ENCODE measurements at regions not wholly inside any gene's neighbourhood (a gene's known extent, or its start where the extent isn't known, plus 50 kb on each side); places are given as distances from the start of the nearest gene placed in this dataset.

- Histone ChIP-seq H3K36me3 (ENCODE audit: control insufficient read depth, insufficient read depth, low read length) (no peaks in the 10 kb centered on the region), H3K27ac (ENCODE audit: low read length) (no peak overlapping the region), H3K27me3 (ENCODE audit: control insufficient read depth, insufficient read depth, low read length) (peaks cover 4% of the 10 kb centered on the region), H3K9me3 (ENCODE audit: control insufficient read depth, low read depth, low read length) (no peaks in the 10 kb centered on the region), H3K4me1 (ENCODE audit: control insufficient read depth, insufficient read depth, low read length) (no peaks in the 10 kb centered on the region), H3K4me3 (ENCODE audit: low read length) (no peak overlapping the region)
- DNase-seq, result no peak
- WGBS (ENCODE audit: insufficient coverage, low lambda C conversion rate), result no CpG with 5 or more reads among the region's 5 CpGs
Observed at GRCh38 chr10:78859266-78859665, 209.5 kb upstream of the ZMIZ1 start.

- no peaks in the 10 kb centered on the region for H3K4me1 ChIP-seq (ENCODE audit: control insufficient read depth, insufficient read depth, low read length)
- no peak for DNase-seq
- no CpG with 5 or more reads among the region's 5 CpGs for WGBS (ENCODE audit: insufficient coverage, low lambda C conversion rate)
- no peak overlapping the region for H3K4me3 ChIP-seq (ENCODE audit: low read length)
- no peak overlapping the region for H3K27ac ChIP-seq (ENCODE audit: low read length)
- H3K9me3 ChIP-seq (ENCODE audit: control insufficient read depth, low read depth, low read length), result no peaks in the 10 kb centered on the region
- H3K27me3 ChIP-seq (ENCODE audit: control insufficient read depth, insufficient read depth, low read length), result peaks cover 4% of the 10 kb centered on the region
- H3K36me3 ChIP-seq (ENCODE audit: control insufficient read depth, insufficient read depth, low read length), result no peaks in the 10 kb centered on the region
Observed at GRCh38 chr10:78859769-78860168, 209.0 kb upstream of the ZMIZ1 start.

GRCh38 chr10:78860260-78860914 is 208.4 kb upstream of the ZMIZ1 start:
- H3K4me3 ChIP-seq (ENCODE audit: low read length), result no peak overlapping the region
- H3K4me1 ChIP-seq (ENCODE audit: control insufficient read depth, insufficient read depth, low read length), result no peaks in the 10 kb centered on the region
- no peak overlapping the region for H3K27ac ChIP-seq (ENCODE audit: low read length)
- peaks cover 4% of the 10 kb centered on the region for H3K27me3 ChIP-seq (ENCODE audit: control insufficient read depth, insufficient read depth, low read length)
- H3K36me3 ChIP-seq (ENCODE audit: control insufficient read depth, insufficient read depth, low read length), result no peaks in the 10 kb centered on the region
- WGBS (ENCODE audit: insufficient coverage, low lambda C conversion rate), result 100% methylated on average over 1 of the region's 7 CpGs
- DNase-seq, result no peak
- no peaks in the 10 kb centered on the region for H3K9me3 ChIP-seq (ENCODE audit: control insufficient read depth, low read depth, low read length)

DNA sequence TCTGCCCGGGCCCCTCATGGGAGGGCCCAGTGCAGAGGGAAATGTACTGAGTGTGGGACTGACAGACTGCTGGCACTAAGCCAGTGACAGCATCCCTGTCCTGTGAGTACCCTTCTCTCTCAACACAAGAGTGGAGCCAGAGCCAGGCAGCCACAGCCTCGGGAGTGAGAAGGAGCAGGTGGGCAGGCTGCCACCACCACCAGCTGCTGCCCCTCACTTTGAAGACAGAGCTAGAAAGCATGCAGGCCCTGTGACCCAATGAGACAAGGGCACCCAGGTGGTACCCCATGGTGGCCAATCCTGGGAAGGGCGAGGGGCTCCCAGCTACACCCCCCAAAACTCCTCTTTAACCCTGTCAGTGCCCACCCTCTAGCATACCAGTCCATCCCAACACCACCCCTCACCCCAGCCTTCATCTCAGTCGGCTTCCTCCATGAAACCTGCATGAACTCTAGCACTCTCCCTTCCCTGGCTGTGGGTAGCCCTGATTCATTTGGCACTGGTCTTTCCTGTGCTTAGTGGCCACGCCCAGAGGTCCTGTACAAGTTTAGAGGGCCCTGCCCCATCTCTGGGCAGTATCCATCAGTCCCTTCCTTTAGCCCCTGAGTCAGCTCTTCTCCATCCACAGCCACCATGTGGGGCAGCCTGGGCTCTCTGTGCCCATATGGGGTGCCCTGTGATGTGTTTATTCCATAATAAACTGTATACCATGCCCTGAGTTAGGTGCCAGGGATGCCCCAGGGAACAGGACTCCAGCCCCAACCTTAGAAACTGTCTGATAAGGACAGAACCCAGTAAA is 207.0 kb upstream of the ZMIZ1 start:
- WGBS (ENCODE audit: insufficient coverage, low lambda C conversion rate), result no CpG with 5 or more reads among the region's 5 CpGs

DNA sequence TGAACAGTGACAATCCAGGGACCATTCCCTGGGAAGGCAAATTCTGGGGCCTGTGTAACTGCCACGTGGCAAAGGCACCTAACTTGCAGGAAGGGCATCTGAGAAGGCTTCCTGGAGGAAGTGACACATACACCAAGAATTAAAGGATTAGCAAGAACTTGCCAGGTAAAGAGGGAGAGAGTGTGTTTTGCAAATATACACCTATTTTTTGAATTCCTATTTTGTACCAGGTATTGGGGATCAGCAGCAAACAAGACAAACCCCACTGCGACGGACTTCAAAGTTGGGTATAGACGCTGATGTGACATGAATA is 206.5 kb upstream of the ZMIZ1 start:
- H3K27me3 ChIP-seq (ENCODE audit: control insufficient read depth, insufficient read depth, low read length), result peaks cover 4% of the 10 kb centered on the region
- no peak for DNase-seq
- H3K9me3 ChIP-seq (ENCODE audit: control insufficient read depth, low read depth, low read length), result no peaks in the 10 kb centered on the region
- no peaks in the 10 kb centered on the region for H3K4me1 ChIP-seq (ENCODE audit: control insufficient read depth, insufficient read depth, low read length)
- no peak overlapping the region for H3K4me3 ChIP-seq (ENCODE audit: low read length)
- H3K36me3 ChIP-seq (ENCODE audit: control insufficient read depth, insufficient read depth, low read length), result no peaks in the 10 kb centered on the region
- WGBS (ENCODE audit: insufficient coverage, low lambda C conversion rate), result 100% methylated on average over 3 of the region's 4 CpGs
- H3K27ac ChIP-seq (ENCODE audit: low read length), result no peak overlapping the region

More for the DNA sequence above, 207.0 kb upstream of the ZMIZ1 start:
- H3K4me1 ChIP-seq (ENCODE audit: control insufficient read depth, insufficient read depth, low read length), result no peaks in the 10 kb centered on the region
- no peak for DNase-seq
- H3K27ac ChIP-seq (ENCODE audit: low read length), result no peak overlapping the region
- no peak overlapping the region for H3K4me3 ChIP-seq (ENCODE audit: low read length)
- no peaks in the 10 kb centered on the region for H3K36me3 ChIP-seq (ENCODE audit: control insufficient read depth, insufficient read depth, low read length)
- H3K27me3 ChIP-seq (ENCODE audit: control insufficient read depth, insufficient read depth, low read length), result peaks cover 4% of the 10 kb centered on the region
- H3K9me3 ChIP-seq (ENCODE audit: control insufficient read depth, low read depth, low read length), result no peaks in the 10 kb centered on the region

GRCh38 chr10:78863140-78863905 is 205.4 kb upstream of the ZMIZ1 start:
- Histone ChIP-seq H3K4me1 (ENCODE audit: control insufficient read depth, insufficient read depth, low read length) (no peaks in the 10 kb centered on the region), H3K27ac (ENCODE audit: low read length) (no peak overlapping the region), H3K4me3 (ENCODE audit: low read length) (no peak overlapping the region), H3K9me3 (ENCODE audit: control insufficient read depth, low read depth, low read length) (no peaks in the 10 kb centered on the region), H3K27me3 (ENCODE audit: control insufficient read depth, insufficient read depth, low read length) (peaks cover 4% of the 10 kb centered on the region), H3K36me3 (ENCODE audit: control insufficient read depth, insufficient read depth, low read length) (no peaks in the 10 kb centered on the region)
- WGBS (ENCODE audit: insufficient coverage, low lambda C conversion rate), result 100% methylated on average over 1 of the region's 9 CpGs
- no peak for DNase-seq

DNA sequence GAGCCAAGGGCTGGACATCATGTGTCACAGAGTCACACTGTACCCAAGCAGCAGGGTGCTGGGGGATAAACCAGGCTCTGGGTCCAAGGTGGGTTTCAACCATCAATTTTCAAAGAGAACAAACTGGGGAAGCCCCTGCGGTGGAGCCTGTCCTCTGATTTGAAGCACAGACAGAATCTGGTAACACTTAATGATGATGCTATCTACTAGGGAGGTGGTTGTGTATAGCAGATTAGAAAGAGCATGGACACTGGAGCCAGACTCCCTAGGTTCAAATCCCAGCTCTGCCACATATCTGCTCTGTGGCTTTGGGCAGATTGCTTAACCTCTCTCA is 204.9 kb upstream of the ZMIZ1 start:
- Histone ChIP-seq H3K27me3 (ENCODE audit: control insufficient read depth, insufficient read depth, low read length) (peaks cover 4% of the 10 kb centered on the region), H3K27ac (ENCODE audit: low read length) (no peak overlapping the region), H3K4me3 (ENCODE audit: low read length) (no peak overlapping the region), H3K9me3 (ENCODE audit: control insufficient read depth, low read depth, low read length) (no peaks in the 10 kb centered on the region), H3K36me3 (ENCODE audit: control insufficient read depth, insufficient read depth, low read length) (no peaks in the 10 kb centered on the region), H3K4me1 (ENCODE audit: control insufficient read depth, insufficient read depth, low read length) (no peaks in the 10 kb centered on the region)
- WGBS (ENCODE audit: insufficient coverage, low lambda C conversion rate), result no CpG with 5 or more reads among the region's 1 CpG
- no peak for DNase-seq

DNA sequence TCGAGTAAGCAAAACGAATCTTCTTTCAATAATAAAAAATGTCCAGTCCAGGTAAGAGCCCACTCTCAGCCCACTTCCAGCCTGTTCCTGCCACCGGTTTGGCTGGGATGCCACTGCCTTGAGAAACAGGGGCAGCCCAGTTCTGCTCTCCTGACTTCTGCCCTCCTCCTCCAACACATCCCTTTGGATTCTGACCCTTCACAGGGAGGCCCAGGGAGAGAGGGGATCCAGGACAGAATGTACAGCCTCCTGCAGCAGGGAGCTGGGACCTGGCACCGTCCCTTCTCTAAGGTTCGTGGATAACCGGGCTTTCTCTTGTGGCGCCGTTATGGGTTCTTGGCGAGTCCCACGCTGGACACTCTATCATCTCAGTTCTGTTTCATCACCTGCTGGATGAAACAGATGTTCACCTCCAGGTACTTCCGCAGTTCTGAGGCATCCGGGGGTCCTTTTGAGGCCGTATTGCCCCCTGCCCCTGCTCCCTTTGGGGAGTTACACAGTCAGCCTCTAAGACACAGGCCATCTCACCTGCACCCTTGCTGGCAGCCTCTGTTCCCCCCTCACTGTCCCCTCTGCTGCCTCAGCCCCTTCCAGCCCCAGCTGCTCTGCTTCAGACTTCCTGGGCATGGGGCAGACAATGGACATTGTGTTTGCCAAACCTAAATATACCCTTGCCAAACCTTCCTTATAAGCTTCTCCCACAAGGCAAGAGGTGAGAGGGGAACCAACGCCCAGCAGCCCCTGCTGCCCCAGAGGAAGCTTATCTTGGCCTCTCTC is 203.8 kb upstream of the ZMIZ1 start:
- no CpG with 5 or more reads among the region's 14 CpGs for WGBS (ENCODE audit: insufficient coverage, low lambda C conversion rate)
- no peak for DNase-seq

DNA sequence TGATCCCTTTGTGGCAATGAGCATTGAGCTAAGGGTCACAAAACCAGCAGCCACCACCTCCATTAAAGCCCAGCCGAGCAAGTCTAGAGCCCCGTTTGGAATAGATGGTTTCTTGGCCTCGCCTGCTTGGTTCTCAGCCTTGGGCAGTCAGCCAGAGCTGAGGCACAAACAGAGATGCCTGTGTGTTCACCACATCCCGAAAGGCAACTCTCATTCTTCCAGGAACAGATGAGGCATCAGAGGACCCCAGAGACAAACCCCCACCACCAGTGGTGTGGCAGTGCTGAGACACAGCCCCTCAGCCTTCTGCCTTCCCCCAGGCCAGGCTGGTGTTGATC is 203.3 kb upstream of the ZMIZ1 start:
- no peak overlapping the region for H3K4me3 ChIP-seq (ENCODE audit: low read length)
- DNase-seq, result no peak
- H3K27me3 ChIP-seq (ENCODE audit: control insufficient read depth, insufficient read depth, low read length), result no peaks in the 10 kb centered on the region
- WGBS (ENCODE audit: insufficient coverage, low lambda C conversion rate), result no CpG with 5 or more reads among the region's 4 CpGs
- H3K4me1 ChIP-seq (ENCODE audit: control insufficient read depth, insufficient read depth, low read length), result no peaks in the 10 kb centered on the region
- H3K9me3 ChIP-seq (ENCODE audit: control insufficient read depth, low read depth, low read length), result no peaks in the 10 kb centered on the region
- no peaks in the 10 kb centered on the region for H3K36me3 ChIP-seq (ENCODE audit: control insufficient read depth, insufficient read depth, low read length)
- no peak overlapping the region for H3K27ac ChIP-seq (ENCODE audit: low read length)

More for the DNA sequence above, 203.8 kb upstream of the ZMIZ1 start:
- Histone ChIP-seq H3K4me1 (ENCODE audit: control insufficient read depth, insufficient read depth, low read length) (no peaks in the 10 kb centered on the region), H3K27me3 (ENCODE audit: control insufficient read depth, insufficient read depth, low read length) (no peaks in the 10 kb centered on the region), H3K36me3 (ENCODE audit: control insufficient read depth, insufficient read depth, low read length) (no peaks in the 10 kb centered on the region), H3K27ac (ENCODE audit: low read length) (no peak overlapping the region), H3K4me3 (ENCODE audit: low read length) (no peak overlapping the region), H3K9me3 (ENCODE audit: control insufficient read depth, low read depth, low read length) (no peaks in the 10 kb centered on the region)
